Astrocyte (in vitro differentiated cells and primary cell): ENCODE measurements at regions not wholly inside any gene's neighbourhood (a gene's known extent, or its start where the extent isn't known, plus 50 kb on each side); places are given as distances from the start of the nearest gene placed in this dataset.

Experiments used
- DNase-seq: peaks from one replicate; pipeline ENCODE4 v3.0.0-alpha.2; 2010; ENCODE audit warnings: low read depth
- FAIRE-seq: peaks from 2 replicates; lab custom pipeline; 2011; peaks lifted over from hg19 to GRCh38; lab: Jason Lieb, UNC
- H2AFZ ChIP-seq: 2 replicates; pipeline ENCODE4 v1.6.0; 2012; ENCODE audit warnings: low read depth, low read length, inconsistent platforms
- H3K27ac ChIP-seq: 2 replicates; pipeline ENCODE4 v1.5.1; 2011; ENCODE audit warnings: low read depth, low read length, inconsistent platforms
- H3K27me3 ChIP-seq: 2 replicates; pipeline ENCODE4 v1.6.0; 2011; ENCODE audit warnings: low read length, inconsistent platforms; ENCODE audit not compliant: insufficient read depth
- H3K36me3 ChIP-seq: 2 replicates; pipeline ENCODE4 v1.5.1; 2011; ENCODE audit warnings: low read length, inconsistent platforms; ENCODE audit not compliant: insufficient read depth
- H3K4me1 ChIP-seq: 2 replicates; pipeline ENCODE4 v1.5.1; 2011; ENCODE audit warnings: low read length, inconsistent platforms; ENCODE audit not compliant: insufficient read depth
- H3K4me2 ChIP-seq: 2 replicates; pipeline ENCODE4 v1.6.0; 2012; ENCODE audit warnings: low read length, inconsistent platforms
- H3K4me3 ChIP-seq: 2 replicates; pipeline ENCODE4 v1.5.1; 2011; ENCODE audit warnings: low read depth, mild to moderate bottlenecking, low read length, inconsistent platforms; ENCODE audit not compliant: insufficient read depth
- H3K79me2 ChIP-seq: 2 replicates; pipeline ENCODE4 v1.6.0; 2012; ENCODE audit warnings: mild to moderate bottlenecking, low read length, inconsistent platforms; ENCODE audit not compliant: insufficient read depth
- H3K9ac ChIP-seq: 2 replicates; pipeline ENCODE4 v1.6.0; 2012; ENCODE audit warnings: mild to moderate bottlenecking, low read length, inconsistent platforms
- H3K9me3 ChIP-seq: 2 replicates; pipeline ENCODE4 v1.5.1; 2012; ENCODE audit warnings: low read depth, mild to moderate bottlenecking, low read length, inconsistent platforms; ENCODE audit not compliant: insufficient read depth
- H4K20me1 ChIP-seq: 2 replicates; pipeline ENCODE4 v1.6.0; 2012; ENCODE audit warnings: low read length, inconsistent platforms; ENCODE audit not compliant: insufficient read depth
- H3K27ac Mint-ChIP-seq: one replicate; pipeline ENCODE4 v1.8.0; 2021; ENCODE audit warnings: mild to moderate bottlenecking, mixed read lengths; ENCODE audit not compliant: unreplicated experiment
- H3K27me3 Mint-ChIP-seq: one replicate; pipeline ENCODE4 v1.8.0; 2021; ENCODE audit warnings: low read depth, mixed read lengths; ENCODE audit not compliant: unreplicated experiment
- H3K36me3 Mint-ChIP-seq: one replicate; pipeline ENCODE4 v1.8.0; 2021; ENCODE audit warnings: low read depth, mixed read lengths; ENCODE audit not compliant: unreplicated experiment
- H3K4me1 Mint-ChIP-seq: one replicate; pipeline ENCODE4 v1.8.0; 2021; ENCODE audit warnings: low read depth, mixed read lengths; ENCODE audit not compliant: unreplicated experiment
- H3K4me3 Mint-ChIP-seq: one replicate; pipeline ENCODE4 v1.8.0; 2021; ENCODE audit warnings: mild to moderate bottlenecking, moderate library complexity, mixed read lengths; ENCODE audit not compliant: unreplicated experiment
- H3K9me3 Mint-ChIP-seq: one replicate; pipeline ENCODE4 v1.8.0; 2021; ENCODE audit warnings: mild to moderate bottlenecking, mixed read lengths; ENCODE audit not compliant: unreplicated experiment
- CTCF ChIP-seq: IDR thresholded peaks from 2 replicates; pipeline ENCODE4 v1.5.1; 2011; ENCODE audit warnings: low read depth, mild to moderate bottlenecking, inconsistent platforms, low read length, moderate library complexity; ENCODE audit not compliant: insufficient read depth
- EZH2 ChIP-seq: IDR thresholded peaks from 2 replicates; pipeline ENCODE4 v1.6.1; 2012; ENCODE audit warnings: mild to moderate bottlenecking, low read length, inconsistent platforms; ENCODE audit not compliant: insufficient read depth

- Histone ChIP-seq H3K4me3 (no peak overlapping the region), H3K36me3 (no peaks in the 10 kb centered on the region), H3K4me1 (no peaks in the 10 kb centered on the region), H3K27me3 (peaks cover 25% of the 10 kb centered on the region), H4K20me1 (no peaks in the 10 kb centered on the region), H3K79me2 (no peaks in the 10 kb centered on the region), H3K4me2 (no peak overlapping the region), H3K9ac (no peak overlapping the region), H2AFZ (no peak overlapping the region), H3K27ac (no peak overlapping the region), H3K9me3 (no peaks in the 10 kb centered on the region)
- Mint-ChIP-seq H3K4me1 (no peaks in the 10 kb centered on the region), H3K27me3 (peaks cover 8% of the 10 kb centered on the region), H3K9me3 (no peaks in the 10 kb centered on the region), H3K4me3 (no peak overlapping the region), H3K27ac (no peak overlapping the region), H3K36me3 (no peaks in the 10 kb centered on the region)
- no peak for TF ChIP-seq CTCF
- no peak for TF ChIP-seq EZH2
- DNase-seq (no peak), FAIRE-seq (no peak)
Observed at GRCh38 chr2:173434762-173435569, 80.3 kb downstream of the CDCA7 start.

- no peaks in the 10 kb centered on the region for H3K9me3 ChIP-seq
- no peak overlapping the region for H3K4me3 ChIP-seq
- H3K4me3 Mint-ChIP-seq: no peak overlapping the region
- FAIRE-seq: no peak
- H3K27ac Mint-ChIP-seq: no peak overlapping the region
- DNase-seq: no peak
- H4K20me1 ChIP-seq: no peaks in the 10 kb centered on the region
- H3K4me2 ChIP-seq: no peak overlapping the region
- no peak overlapping the region for H2AFZ ChIP-seq
- H3K4me1 ChIP-seq: no peaks in the 10 kb centered on the region
- no peak overlapping the region for H3K27ac ChIP-seq
- H3K9ac ChIP-seq: no peak overlapping the region
- H3K4me1 Mint-ChIP-seq: no peaks in the 10 kb centered on the region
- peaks cover 19% of the 10 kb centered on the region for H3K27me3 ChIP-seq
- H3K36me3 Mint-ChIP-seq: no peaks in the 10 kb centered on the region
- H3K79me2 ChIP-seq: no peaks in the 10 kb centered on the region
- peaks cover 8% of the 10 kb centered on the region for H3K27me3 Mint-ChIP-seq
- H3K9me3 Mint-ChIP-seq: no peaks in the 10 kb centered on the region
- no peaks in the 10 kb centered on the region for H3K36me3 ChIP-seq
- no peak for TF ChIP-seq CTCF
- no peak for TF ChIP-seq EZH2
Observed at GRCh38 chr2:173435574-173435973, 80.9 kb downstream of the CDCA7 start.

GRCh38 chr2:173436088-173436487 is 81.4 kb downstream of the CDCA7 start:
- Mint-ChIP-seq H3K36me3 (no peaks in the 10 kb centered on the region), H3K27me3 (peaks cover 8% of the 10 kb centered on the region), H3K4me3 (no peak overlapping the region), H3K27ac (no peak overlapping the region), H3K4me1 (no peaks in the 10 kb centered on the region), H3K9me3 (no peaks in the 10 kb centered on the region)
- H3K4me1 ChIP-seq: no peaks in the 10 kb centered on the region
- H3K36me3 ChIP-seq: no peaks in the 10 kb centered on the region
- no peak for FAIRE-seq
- TF ChIP-seq EZH2 (no peak), CTCF (no peak)
- no peak overlapping the region for H3K4me2 ChIP-seq
- H3K9me3 ChIP-seq: no peaks in the 10 kb centered on the region
- no peak overlapping the region for H3K9ac ChIP-seq
- no peak overlapping the region for H2AFZ ChIP-seq
- H3K27ac ChIP-seq: no peak overlapping the region
- H3K79me2 ChIP-seq: no peaks in the 10 kb centered on the region
- no peak overlapping the region for H3K4me3 ChIP-seq
- no peak for DNase-seq
- H4K20me1 ChIP-seq: no peaks in the 10 kb centered on the region
- H3K27me3 ChIP-seq: peaks cover 16% of the 10 kb centered on the region
